K562 (cell line): ENCODE measurements at regions not wholly inside any gene's neighbourhood (a gene's known extent, or its start where the extent isn't known, plus 50 kb on each side); places are given as distances from the start of the nearest gene placed in this dataset.

ENCODE experiments used
- ATAC-seq: fragments of 200-7000 bp; cut with Tn5 transposase; 3 replicates; pipeline ENCODE4 v1.9.1; 2020; ENCODE audit warnings: moderate library complexity
- BruUV-seq: library from RNA; stranded (reverse); fragments of 400-500 nt; replicated peaks from 2 replicates; lab custom pipeline; 2021; lab: Mats Ljungman, UMichigan
- CTCF ChIA-PET: fragments of 300-600 bp; formaldehyde crosslinking; extraction: SDS; loops from one replicate; lab custom pipeline; 2021; ENCODE audit warnings: low intra/inter-chr PET ratio; lab: Yijun Ruan, JAX
- POLR2A ChIA-PET: fragments of 300-600, 350-650 bp; sonication (Branson Sonifier 250); formaldehyde crosslinking; extraction: SDS; loops from one replicate; lab custom pipeline; 2021; ENCODE audit warnings: antibody characterized with exemption, inconsistent platforms; lab: Yijun Ruan, JAX
- DNase-seq, 4 experiments: peaks; one replicate each; pipeline versions ENCODE4 v3.0.0 to v3.0.0-alpha.2; 2011 to 2018; ENCODE audit warnings: low spot score in 3 of 4, mixed read lengths in 3 of 4; ENCODE audit errors: extremely low read depth in 1 of 4
- FAIRE-seq: peaks from 2 replicates; lab custom pipeline; 2011; peaks lifted over from hg19 to GRCh38; lab: Jason Lieb, UNC
- H2AFZ ChIP-seq: 2 replicates; pipeline ENCODE4 v1.6.0; 2011; ENCODE audit warnings: low read depth, low read length, control low read depth, inconsistent platforms
- H3K27ac ChIP-seq: fragments of 200-600 bp; 3 replicates; pipeline ENCODE4 v1.8.0; 2011; ENCODE audit warnings: low read depth, mild to moderate bottlenecking, control low read depth, inconsistent platforms, low read length, moderate library complexity, mixed read lengths; ENCODE audit errors: extremely low read depth
- H3K27me3 ChIP-seq, 2 experiments: fragments of 300-600 bp in 1 of 2; 2 replicates in 1 of 2; 3 replicates in 1 of 2; pipeline versions ENCODE4 v1.6.0 to v1.8.0; 2011; ENCODE audit warnings: inconsistent platforms in 2 of 2, low read length in 2 of 2, mild to moderate bottlenecking in 1 of 2, mixed read lengths in 1 of 2, moderate library complexity in 1 of 2; ENCODE audit not compliant: control insufficient read depth in 2 of 2, insufficient read depth in 2 of 2
- H3K36me3 ChIP-seq: fragments of 300-600 bp; 3 replicates; pipeline ENCODE4 v1.8.0; 2011; ENCODE audit warnings: mild to moderate bottlenecking, low read length, inconsistent platforms; ENCODE audit not compliant: control insufficient read depth, insufficient read depth
- H3K4me1 ChIP-seq, 2 experiments: fragments of 200-600 bp in 1 of 2; replicated peaks in 1 of 2; 2 replicates in 1 of 2; 3 replicates in 1 of 2; pipeline versions ENCODE4 v1.5.1 to v1.8.0; 2011; ENCODE audit warnings: inconsistent platforms in 2 of 2, low read length in 2 of 2, mild to moderate bottlenecking in 1 of 2, mixed read lengths in 1 of 2, moderate library complexity in 1 of 2; ENCODE audit not compliant: control insufficient read depth in 2 of 2, insufficient read depth in 2 of 2
- H3K4me2 ChIP-seq: 2 replicates; pipeline ENCODE4 v1.6.1; 2011; ENCODE audit warnings: low read length, control low read depth, inconsistent platforms, mixed read lengths; ENCODE audit not compliant: insufficient read depth
- H3K4me3 ChIP-seq: fragments of 200-600 bp; sonication (generic), shearing (Covaris generic); 2 replicates; pipeline ENCODE4 v1.5.1; 2016; ENCODE audit warnings: control low read depth, inconsistent platforms
- H3K79me2 ChIP-seq: fragments of 200-600 bp; 3 replicates; pipeline ENCODE4 v1.8.0; 2011; ENCODE audit warnings: low read length, inconsistent platforms; ENCODE audit not compliant: control insufficient read depth, insufficient read depth
- H3K9ac ChIP-seq, 2 experiments: 2 replicates each; pipeline versions ENCODE4 v1.6.0 to v1.6.1; 2011; ENCODE audit warnings: low read depth in 2 of 2, low read length in 2 of 2, control low read depth in 1 of 2, inconsistent platforms in 1 of 2, mild to moderate bottlenecking in 1 of 2, mixed read lengths in 1 of 2; ENCODE audit not compliant: insufficient read depth in 1 of 2
- H3K9me1 ChIP-seq: one replicate; pipeline ENCODE4 v1.6.0; 2011; ENCODE audit warnings: inconsistent platforms, mild to moderate bottlenecking, low read length, moderate library complexity; ENCODE audit not compliant: control insufficient read depth, insufficient read depth
- H3K9me3 ChIP-seq: replicated peaks from 2 replicates; pipeline ENCODE4 v1.5.1; 2011; ENCODE audit warnings: low read depth, low read length, inconsistent platforms; ENCODE audit not compliant: control insufficient read depth, insufficient read depth
- H4K20me1 ChIP-seq: replicated peaks from 2 replicates; pipeline ENCODE4 v1.6.1; 2011; ENCODE audit warnings: low read length, inconsistent platforms, mixed read lengths; ENCODE audit not compliant: control insufficient read depth, insufficient read depth
- ASH1L ChIP-seq: fragments of 450-650 bp; IDR thresholded peaks from 2 replicates; pipeline ENCODE4 v1.6.1; 2018; ENCODE audit warnings: borderline replicate concordance, mild to moderate bottlenecking, low read depth; ENCODE audit not compliant: partially characterized antibody
- NFIC ChIP-seq: fragments of 450-650 bp; IDR thresholded peaks from 2 replicates; pipeline ENCODE4 v1.6.1; 2017; ENCODE audit warnings: mild to moderate bottlenecking, inconsistent platforms
- RFX7 ChIP-seq: fragments of 250-450 bp; sonication (Bioruptor Pico); IDR thresholded peaks from 2 replicates; pipeline ENCODE4 v1.5.1; 2021; ENCODE audit warnings: mild to moderate bottlenecking
- RREB1 ChIP-seq: fragments of 250-450 bp; sonication (Bioruptor Pico); IDR thresholded peaks from 2 replicates; pipeline ENCODE4 v1.4.0; 2020
- WGBS: fragments of 100-300 bp; shearing (Covaris generic); methylation state at CpG from one replicate; pipeline ENCODE4 v1.1.6; 2016; ENCODE audit warnings: low coverage, mixed read lengths; ENCODE audit not compliant: insufficient coverage; ENCODE audit errors: missing lambda C conversion rate; 5-methylcytosine and 5-hydroxymethylcytosine counted together
- in situ Hi-C: fragments of 300-500 bp; cut with MboI; formaldehyde crosslinking; loops from 4 replicates; pipeline ENCODE4 v1.15.0; 2018; ENCODE audit warnings: inconsistent platforms, mixed read lengths
- intact Hi-C: fragments of 100-400 bp; cut with micrococcal nuclease; formaldehyde crosslinking; loops from 2 replicates; pipeline ENCODE4 v1.14.2; 2022

- no peak for TF ChIP-seq RREB1 (CRISPR knock-in tag)
- TF ChIP-seq RFX7 (CRISPR knock-in tag): no peak
These were observed 82.8 kb upstream of the ZNF254 start (continued) for GRCh38 chr19:24004166-24004565.

GRCh38 chr19:24029941-24030636, 56.9 kb upstream of the ZNF254 start:
- H3K9me3 ChIP-seq: no peaks in the 10 kb centered on the region
- FAIRE-seq: no peak

More at GRCh38 chr19:24029941-24030636, 56.9 kb upstream of the ZNF254 start:
- no peak overlapping the region for H3K27ac ChIP-seq
- H3K9me1 ChIP-seq: no peaks in the 10 kb centered on the region
- WGBS: 8% methylated on average over 8 of the region's 8 CpGs
- no peak overlapping the region for H2AFZ ChIP-seq
- intact Hi-C loops: no loop called here
- H4K20me1 ChIP-seq: no peaks in the 10 kb centered on the region
- in situ Hi-C loops: no loop called here
- H3K4me3 ChIP-seq: no peak overlapping the region
- DNase-seq (peak in 1 of 4 experiments; percentile 11), ATAC-seq (no peak)
- POLR2A ChIA-PET: interaction anchor here (0.7 kb wide), 1 partner anchor 88 kb away, joined by 3 read pairs; no protein-coding TSS in a partner anchor
- peaks cover 2 to 14% of the 10 kb centered on the region in 2 experiments; a peak in 2 of 5 replicates for H3K4me1 ChIP-seq
- H3K9ac ChIP-seq: no peak overlapping the region
- H3K36me3 ChIP-seq: no peaks in the 10 kb centered on the region
- no TSS peak for BruUV-seq
- H3K27me3 ChIP-seq: no peaks in the 10 kb centered on the region
- CTCF ChIA-PET: no interaction called here
- TF ChIP-seq ASH1L (no peak), NFIC (peak; percentile 15; the same call in 1 of the 2 replicates)
- H3K4me2 ChIP-seq: no peak overlapping the region
- peaks cover 16% of the 10 kb centered on the region for H3K79me2 ChIP-seq
